ENCODE measurements at regions not wholly inside any gene's neighbourhood (a gene's known extent, or its start where the extent isn't known, plus 50 kb on each side); places are given as distances from the start of the nearest gene placed in this dataset.
"Not testable (repeated sequence)": the region's sequence is repeated elsewhere in the genome, so short reads cannot be mapped to it uniquely, and the experiment has no call there.

GRCh38 chr10:21047096-21047495 lies 150.0 kb upstream of the NEBL start:
- no peaks in the 10 kb centered on the region for H3K9me3 ChIP-seq (ENCODE audit: control insufficient read depth, low read length)
- H3K4me1 ChIP-seq (ENCODE audit: control insufficient read depth, insufficient read depth, low read length, poor library complexity, severe bottlenecking): no peaks in the 10 kb centered on the region
- H3K27ac ChIP-seq (ENCODE audit: insufficient read depth, low read length, poor library complexity, severe bottlenecking): no peak overlapping the region
- H3K36me3 ChIP-seq (ENCODE audit: control insufficient read depth, insufficient read depth, low read length): no peaks in the 10 kb centered on the region
- H3K4me3 ChIP-seq (ENCODE audit: insufficient read depth, low read depth, low read length, poor library complexity, severe bottlenecking): no peak overlapping the region
- no peaks in the 10 kb centered on the region for H3K27me3 ChIP-seq (replicated peaks; ENCODE audit: control insufficient read depth, insufficient read depth, low read length, poor library complexity, severe bottlenecking)
- DNase-seq: no peak

- no peaks in the 10 kb centered on the region for H3K9me3 ChIP-seq (ENCODE audit: control insufficient read depth, low read length)
- DNase-seq: no peak
- H3K4me3 ChIP-seq (ENCODE audit: insufficient read depth, low read depth, low read length, poor library complexity, severe bottlenecking): no peak overlapping the region
- H3K36me3 ChIP-seq (ENCODE audit: control insufficient read depth, insufficient read depth, low read length): no peaks in the 10 kb centered on the region
- H3K27ac ChIP-seq (ENCODE audit: insufficient read depth, low read length, poor library complexity, severe bottlenecking): no peak overlapping the region
- H3K4me1 ChIP-seq (ENCODE audit: control insufficient read depth, insufficient read depth, low read length, poor library complexity, severe bottlenecking): no peaks in the 10 kb centered on the region
- H3K27me3 ChIP-seq (replicated peaks; ENCODE audit: control insufficient read depth, insufficient read depth, low read length, poor library complexity, severe bottlenecking): no peaks in the 10 kb centered on the region
These were observed 145.9 kb upstream of the NEBL start for GRCh38 chr10:21043044-21043443.

- Histone ChIP-seq H3K27me3 (replicated peaks; ENCODE audit: control insufficient read depth, insufficient read depth, low read length, poor library complexity, severe bottlenecking) (no peaks in the 10 kb centered on the region), H3K4me3 (ENCODE audit: insufficient read depth, low read depth, low read length, poor library complexity, severe bottlenecking) (no peak overlapping the region), H3K27ac (ENCODE audit: insufficient read depth, low read length, poor library complexity, severe bottlenecking) (no peak overlapping the region), H3K4me1 (ENCODE audit: control insufficient read depth, insufficient read depth, low read length, poor library complexity, severe bottlenecking) (no peaks in the 10 kb centered on the region), H3K36me3 (ENCODE audit: control insufficient read depth, insufficient read depth, low read length) (no peaks in the 10 kb centered on the region), H3K9me3 (ENCODE audit: control insufficient read depth, low read length) (no peaks in the 10 kb centered on the region)
- no peak for DNase-seq
These were observed 145.4 kb upstream of the NEBL start for GRCh38 chr10:21042536-21042935.

- H3K36me3 ChIP-seq (ENCODE audit: control insufficient read depth, insufficient read depth, low read length): no peaks in the 10 kb centered on the region
- H3K9me3 ChIP-seq (ENCODE audit: control insufficient read depth, low read length): no peaks in the 10 kb centered on the region
- no peak overlapping the region for H3K4me3 ChIP-seq (ENCODE audit: insufficient read depth, low read depth, low read length, poor library complexity, severe bottlenecking)
- no peak overlapping the region for H3K27ac ChIP-seq (ENCODE audit: insufficient read depth, low read length, poor library complexity, severe bottlenecking)
- no peaks in the 10 kb centered on the region for H3K4me1 ChIP-seq (ENCODE audit: control insufficient read depth, insufficient read depth, low read length, poor library complexity, severe bottlenecking)
- no peak for DNase-seq
- H3K27me3 ChIP-seq (replicated peaks; ENCODE audit: control insufficient read depth, insufficient read depth, low read length, poor library complexity, severe bottlenecking): no peaks in the 10 kb centered on the region
These were observed 144.8 kb upstream of the NEBL start for GRCh38 chr10:21041763-21042458.

DNA sequence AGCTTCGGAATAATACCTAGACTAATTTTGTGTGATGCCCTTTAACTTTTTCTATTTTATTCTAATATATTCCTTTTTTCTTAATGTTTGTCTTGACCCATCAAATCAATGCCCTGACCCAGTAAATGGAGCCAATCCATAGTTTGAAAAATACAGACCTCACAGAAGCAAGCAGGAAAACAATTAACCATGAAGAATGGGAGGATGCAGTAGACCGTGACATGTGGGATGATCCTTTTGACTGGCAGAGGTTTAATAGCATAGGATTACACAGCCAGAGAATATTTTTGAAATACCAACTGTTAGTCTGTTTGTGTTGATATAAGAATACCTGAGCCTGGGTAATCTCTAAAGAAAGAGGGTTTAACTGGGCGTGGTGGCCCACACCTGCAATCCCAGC lies 142.6 kb upstream of the NEBL start:
- Histone ChIP-seq H3K27ac (ENCODE audit: insufficient read depth, low read length, poor library complexity, severe bottlenecking) (no peak overlapping the region), H3K4me3 (ENCODE audit: insufficient read depth, low read depth, low read length, poor library complexity, severe bottlenecking) (no peak overlapping the region), H3K36me3 (ENCODE audit: control insufficient read depth, insufficient read depth, low read length) (no peaks in the 10 kb centered on the region), H3K4me1 (ENCODE audit: control insufficient read depth, insufficient read depth, low read length, poor library complexity, severe bottlenecking) (no peaks in the 10 kb centered on the region), H3K9me3 (ENCODE audit: control insufficient read depth, low read length) (no peaks in the 10 kb centered on the region), H3K27me3 (replicated peaks; ENCODE audit: control insufficient read depth, insufficient read depth, low read length, poor library complexity, severe bottlenecking) (no peaks in the 10 kb centered on the region)
- no peak for DNase-seq

- H3K4me1 ChIP-seq (ENCODE audit: control insufficient read depth, insufficient read depth, low read length, poor library complexity, severe bottlenecking): no peaks in the 10 kb centered on the region
- DNase-seq: no peak
- no peak overlapping the region for H3K4me3 ChIP-seq (ENCODE audit: insufficient read depth, low read depth, low read length, poor library complexity, severe bottlenecking)
- H3K9me3 ChIP-seq (ENCODE audit: control insufficient read depth, low read length): no peaks in the 10 kb centered on the region
- H3K27me3 ChIP-seq (replicated peaks; ENCODE audit: control insufficient read depth, insufficient read depth, low read length, poor library complexity, severe bottlenecking): no peaks in the 10 kb centered on the region
- H3K27ac ChIP-seq (ENCODE audit: insufficient read depth, low read length, poor library complexity, severe bottlenecking): no peak overlapping the region
- no peaks in the 10 kb centered on the region for H3K36me3 ChIP-seq (ENCODE audit: control insufficient read depth, insufficient read depth, low read length)
These were observed 139.6 kb upstream of the NEBL start for GRCh38 chr10:21036757-21037156.

DNA sequence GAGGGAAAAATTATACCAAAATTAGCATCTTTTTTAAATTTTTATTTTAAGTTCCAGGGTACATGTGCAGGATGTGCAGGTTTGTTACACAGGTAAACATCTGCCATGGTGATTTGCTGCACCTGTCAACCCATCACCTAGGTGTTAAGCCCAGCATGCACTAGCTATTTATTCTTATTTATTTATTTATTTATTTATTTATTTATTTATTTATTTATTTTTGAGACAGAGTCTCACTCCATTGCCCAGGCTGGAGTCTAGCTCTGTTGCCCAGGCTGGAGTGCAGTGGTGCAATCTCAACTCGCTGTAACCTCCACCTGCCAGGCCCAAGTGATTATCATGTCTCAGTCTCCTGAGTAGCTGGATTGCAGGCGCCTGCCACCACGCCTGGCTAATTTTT lies 137.7 kb upstream of the NEBL start:
- H3K27ac ChIP-seq (ENCODE audit: insufficient read depth, low read length, poor library complexity, severe bottlenecking); DNase-seq; H3K27me3 ChIP-seq (replicated peaks; ENCODE audit: control insufficient read depth, insufficient read depth, low read length, poor library complexity, severe bottlenecking); H3K4me3 ChIP-seq (ENCODE audit: insufficient read depth, low read depth, low read length, poor library complexity, severe bottlenecking); H3K9me3 ChIP-seq (ENCODE audit: control insufficient read depth, low read length); H3K36me3 ChIP-seq (ENCODE audit: control insufficient read depth, insufficient read depth, low read length); H3K4me1 ChIP-seq (ENCODE audit: control insufficient read depth, insufficient read depth, low read length, poor library complexity, severe bottlenecking): not testable (repeated sequence)

DNA sequence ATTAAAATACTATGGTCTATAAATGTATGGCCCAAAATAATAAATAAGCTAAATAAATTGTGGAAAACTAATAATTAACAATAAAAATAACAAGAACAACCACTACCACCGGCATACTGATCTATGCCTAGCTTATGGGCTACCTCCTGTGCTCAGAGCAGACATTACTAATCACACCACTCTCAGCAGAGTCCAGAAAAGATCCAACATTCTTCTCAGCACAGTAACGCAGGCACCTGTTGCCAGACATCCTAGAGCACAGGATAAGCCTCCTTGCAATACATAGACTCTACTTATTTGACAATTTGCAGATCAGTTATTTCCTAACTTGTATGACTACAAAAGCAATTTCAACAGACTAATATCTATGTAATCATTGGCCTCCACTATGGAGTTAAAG lies 137.1 kb upstream of the NEBL start:
- H3K9me3 ChIP-seq (ENCODE audit: control insufficient read depth, low read length): no peaks in the 10 kb centered on the region
- H3K36me3 ChIP-seq (ENCODE audit: control insufficient read depth, insufficient read depth, low read length): no peaks in the 10 kb centered on the region
- H3K4me1 ChIP-seq (ENCODE audit: control insufficient read depth, insufficient read depth, low read length, poor library complexity, severe bottlenecking): no peaks in the 10 kb centered on the region
- no peak overlapping the region for H3K27ac ChIP-seq (ENCODE audit: insufficient read depth, low read length, poor library complexity, severe bottlenecking)
- H3K27me3 ChIP-seq (replicated peaks; ENCODE audit: control insufficient read depth, insufficient read depth, low read length, poor library complexity, severe bottlenecking): no peaks in the 10 kb centered on the region
- H3K4me3 ChIP-seq (ENCODE audit: insufficient read depth, low read depth, low read length, poor library complexity, severe bottlenecking): no peak overlapping the region
- DNase-seq: no peak

DNA sequence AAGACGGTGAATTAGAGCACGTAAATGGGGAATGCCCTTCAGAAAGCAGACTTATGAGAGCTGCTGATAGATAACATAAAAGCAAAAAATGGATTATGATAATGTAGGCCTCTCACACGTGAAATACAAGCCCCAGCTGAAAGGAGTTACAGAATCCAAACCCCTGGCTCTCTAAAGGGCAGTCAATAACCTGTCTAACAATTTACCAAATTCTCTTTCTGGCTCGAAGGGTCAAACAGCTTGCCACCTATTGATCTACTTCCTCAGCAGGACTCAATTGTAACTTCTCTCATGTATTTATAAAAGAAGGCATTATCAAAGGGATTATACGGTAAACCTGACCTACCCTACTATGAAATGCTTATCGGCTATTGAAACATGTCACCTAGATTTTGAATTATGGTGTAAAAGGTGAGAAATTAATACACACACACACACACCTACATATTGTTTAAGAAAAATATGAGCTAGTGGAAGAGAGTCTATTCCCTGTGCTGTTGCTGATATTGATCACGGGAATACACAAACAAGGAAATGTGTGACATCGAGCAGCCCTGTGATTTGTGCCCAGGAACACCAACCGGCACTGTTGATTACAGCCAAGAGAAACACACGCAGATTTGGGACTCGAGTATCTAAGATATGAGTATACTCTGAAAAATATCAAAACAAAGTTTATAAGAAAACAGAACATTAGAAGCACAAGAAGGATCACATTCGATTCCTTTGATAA lies 135.6 kb upstream of the NEBL start:
- Histone ChIP-seq H3K4me3 (ENCODE audit: insufficient read depth, low read depth, low read length, poor library complexity, severe bottlenecking) (no peak overlapping the region), H3K9me3 (ENCODE audit: control insufficient read depth, low read length) (no peaks in the 10 kb centered on the region), H3K27ac (ENCODE audit: insufficient read depth, low read length, poor library complexity, severe bottlenecking) (no peak overlapping the region), H3K4me1 (ENCODE audit: control insufficient read depth, insufficient read depth, low read length, poor library complexity, severe bottlenecking) (no peaks in the 10 kb centered on the region), H3K27me3 (replicated peaks; ENCODE audit: control insufficient read depth, insufficient read depth, low read length, poor library complexity, severe bottlenecking) (no peaks in the 10 kb centered on the region), H3K36me3 (ENCODE audit: control insufficient read depth, insufficient read depth, low read length) (no peaks in the 10 kb centered on the region)
- no peak for DNase-seq

DNA sequence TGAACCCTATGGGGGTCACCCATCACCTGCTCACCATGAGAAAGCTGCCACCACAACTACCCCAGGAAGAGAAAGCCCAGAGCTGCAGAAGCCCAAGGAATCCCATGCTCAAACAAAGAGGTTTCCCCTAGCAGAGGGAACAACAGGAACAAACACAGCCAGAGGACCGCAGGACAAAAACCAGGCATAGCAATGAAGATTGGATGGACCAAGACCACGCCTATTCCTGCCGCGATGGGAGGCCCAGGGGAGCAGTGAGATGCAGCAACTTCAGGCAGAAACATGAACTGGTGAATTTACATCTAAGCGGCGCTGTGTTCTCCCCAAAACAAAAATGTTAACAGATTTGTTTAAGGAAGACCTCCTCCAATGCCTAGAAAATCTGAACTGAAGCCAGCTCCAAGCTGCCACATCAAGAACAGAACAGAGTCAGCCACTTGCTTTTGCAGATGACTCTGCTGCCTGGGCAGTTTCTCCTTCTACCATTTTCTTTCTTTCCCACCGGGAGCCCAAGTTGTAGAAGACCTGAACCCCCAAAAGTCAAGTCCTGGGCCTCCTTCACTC lies 134.2 kb upstream of the NEBL start:
- no peak overlapping the region for H3K27ac ChIP-seq (ENCODE audit: insufficient read depth, low read length, poor library complexity, severe bottlenecking)
- no peaks in the 10 kb centered on the region for H3K9me3 ChIP-seq (ENCODE audit: control insufficient read depth, low read length)
- H3K4me3 ChIP-seq (ENCODE audit: insufficient read depth, low read depth, low read length, poor library complexity, severe bottlenecking): no peak overlapping the region
- no peak for DNase-seq
- no peaks in the 10 kb centered on the region for H3K36me3 ChIP-seq (ENCODE audit: control insufficient read depth, insufficient read depth, low read length)
- no peaks in the 10 kb centered on the region for H3K4me1 ChIP-seq (ENCODE audit: control insufficient read depth, insufficient read depth, low read length, poor library complexity, severe bottlenecking)
- no peaks in the 10 kb centered on the region for H3K27me3 ChIP-seq (replicated peaks; ENCODE audit: control insufficient read depth, insufficient read depth, low read length, poor library complexity, severe bottlenecking)
